Stimulated activated CD4-positive, alpha-beta T cell treated with anti-CD3 and anti-CD28 coated beads, Interleukin-4, amount 100 ng/mL, for 24 hours (primary cell): ENCODE measurements at regions not wholly inside any gene's neighbourhood (a gene's known extent, or its start where the extent isn't known, plus 50 kb on each side); places are given as distances from the start of the nearest gene placed in this dataset.
"Not testable (repeated sequence)": the region's sequence is repeated elsewhere in the genome, so short reads cannot be mapped to it uniquely, and the experiment has no call there.

Source experiments
- DNase-seq: peaks from one replicate; pipeline ENCODE4 v3.0.0-alpha.2; 2020

GRCh38 chr11:87531835-87532234, 494.1 kb downstream of the TMEM135 start:
- DNase-seq, result not testable (repeated sequence)

GRCh38 chr11:87529486-87529885, 491.8 kb downstream of the TMEM135 start:
- no peak for DNase-seq

GRCh38 chr11:87528752-87529151, 491.0 kb downstream of the TMEM135 start:
- no peak for DNase-seq

- no peak for DNase-seq
Observed at GRCh38 chr11:87523276-87523675, 485.5 kb downstream of the TMEM135 start.

- DNase-seq, result no peak
Observed at GRCh38 chr11:87518266-87518665, 480.5 kb downstream of the TMEM135 start.

- no peak for DNase-seq
Observed at GRCh38 chr11:87517351-87517750, 479.6 kb downstream of the TMEM135 start.

- DNase-seq, result not testable (repeated sequence)
Observed at GRCh38 chr11:87507722-87508121, 470.0 kb downstream of the TMEM135 start.

GRCh38 chr11:87506946-87507345, 469.2 kb downstream of the TMEM135 start:
- not testable (repeated sequence) for DNase-seq

- no peak for DNase-seq
Observed at GRCh38 chr11:87501388-87501787, 463.7 kb downstream of the TMEM135 start.

GRCh38 chr11:87494936-87495335, 457.2 kb downstream of the TMEM135 start:
- not testable (repeated sequence) for DNase-seq

- not testable (repeated sequence) for DNase-seq
Observed at GRCh38 chr11:87494026-87494425, 456.3 kb downstream of the TMEM135 start.

GRCh38 chr11:87493516-87493915, 455.8 kb downstream of the TMEM135 start:
- DNase-seq, result no peak

GRCh38 chr11:87491381-87491780, 453.6 kb downstream of the TMEM135 start:
- DNase-seq, result no peak

GRCh38 chr11:87490671-87491070, 452.9 kb downstream of the TMEM135 start:
- no peak for DNase-seq

GRCh38 chr11:87484566-87484965, 446.8 kb downstream of the TMEM135 start:
- no peak for DNase-seq

- DNase-seq, result no peak
Observed at GRCh38 chr11:87477321-87477720, 439.6 kb downstream of the TMEM135 start.

- DNase-seq, result no peak
Observed at GRCh38 chr11:87473174-87473573, 435.4 kb downstream of the TMEM135 start.

- DNase-seq, result no peak
Observed at GRCh38 chr11:87466223-87466622, 428.5 kb downstream of the TMEM135 start.

GRCh38 chr11:87465716-87466115, 428.0 kb downstream of the TMEM135 start:
- DNase-seq, result no peak

- DNase-seq, result no peak
Observed at GRCh38 chr11:87463486-87464102, 425.9 kb downstream of the TMEM135 start.

- DNase-seq, result no peak
Observed at GRCh38 chr11:87462171-87462570, 424.4 kb downstream of the TMEM135 start.

GRCh38 chr11:87460842-87461637, 423.3 kb downstream of the TMEM135 start:
- no peak for DNase-seq

GRCh38 chr11:87460279-87460678, 422.5 kb downstream of the TMEM135 start:
- no peak for DNase-seq

GRCh38 chr11:87459351-87459750, 421.6 kb downstream of the TMEM135 start:
- no peak for DNase-seq

GRCh38 chr11:87456499-87456898, 418.8 kb downstream of the TMEM135 start:
- no peak for DNase-seq
